ENCODE measurements at regions not wholly inside any gene's neighbourhood (a gene's known extent, or its start where the extent isn't known, plus 50 kb on each side); places are given as distances from the start of the nearest gene placed in this dataset.
A peak's percentile ranks its signal among the peaks of the same experiment; 100 is the strongest.

- peak; percentile 49 for DNase-seq
These were observed 183.8 kb upstream of the IL12A start for GRCh38 chr3:159804726-159805410.

DNA sequence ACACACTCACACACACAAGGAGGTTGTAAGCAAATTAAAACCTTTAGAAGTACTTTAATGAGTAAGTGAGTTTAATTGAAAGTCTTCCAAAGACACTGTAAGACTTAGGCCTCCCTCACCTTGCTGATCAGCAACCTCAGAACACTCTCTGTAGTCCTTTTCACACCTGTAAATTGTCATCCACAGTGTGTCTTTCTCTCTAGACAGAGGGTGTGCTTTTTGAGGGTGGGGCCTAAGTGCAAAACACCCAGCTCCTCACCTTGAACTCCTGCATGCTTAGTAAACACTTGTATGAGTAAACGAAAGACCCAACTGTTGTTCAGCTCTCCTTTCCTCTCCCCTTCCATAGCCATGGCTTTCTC is 183.2 kb upstream of the IL12A start:
- no peak for DNase-seq

DNA sequence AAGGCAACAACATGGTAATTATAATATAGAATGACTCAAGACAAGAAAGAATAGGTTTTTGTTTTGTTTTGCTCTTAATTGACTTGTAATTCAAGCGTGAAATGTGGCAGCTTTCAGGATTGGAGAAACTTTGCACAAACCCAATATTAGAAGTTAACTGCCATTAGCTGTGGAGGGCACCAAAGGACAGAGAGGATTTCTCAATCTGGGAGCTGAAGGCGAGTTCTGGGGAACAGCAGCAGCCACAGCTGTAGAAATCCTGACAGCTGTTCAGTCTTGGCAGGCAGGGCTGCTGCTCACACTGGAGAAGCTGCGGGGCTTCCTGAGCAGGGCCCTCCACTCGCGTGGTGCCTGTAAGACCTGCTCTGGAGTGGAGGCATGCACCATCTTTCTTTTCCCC is 182.2 kb upstream of the IL12A start:
- DNase-seq, result no peak

DNA sequence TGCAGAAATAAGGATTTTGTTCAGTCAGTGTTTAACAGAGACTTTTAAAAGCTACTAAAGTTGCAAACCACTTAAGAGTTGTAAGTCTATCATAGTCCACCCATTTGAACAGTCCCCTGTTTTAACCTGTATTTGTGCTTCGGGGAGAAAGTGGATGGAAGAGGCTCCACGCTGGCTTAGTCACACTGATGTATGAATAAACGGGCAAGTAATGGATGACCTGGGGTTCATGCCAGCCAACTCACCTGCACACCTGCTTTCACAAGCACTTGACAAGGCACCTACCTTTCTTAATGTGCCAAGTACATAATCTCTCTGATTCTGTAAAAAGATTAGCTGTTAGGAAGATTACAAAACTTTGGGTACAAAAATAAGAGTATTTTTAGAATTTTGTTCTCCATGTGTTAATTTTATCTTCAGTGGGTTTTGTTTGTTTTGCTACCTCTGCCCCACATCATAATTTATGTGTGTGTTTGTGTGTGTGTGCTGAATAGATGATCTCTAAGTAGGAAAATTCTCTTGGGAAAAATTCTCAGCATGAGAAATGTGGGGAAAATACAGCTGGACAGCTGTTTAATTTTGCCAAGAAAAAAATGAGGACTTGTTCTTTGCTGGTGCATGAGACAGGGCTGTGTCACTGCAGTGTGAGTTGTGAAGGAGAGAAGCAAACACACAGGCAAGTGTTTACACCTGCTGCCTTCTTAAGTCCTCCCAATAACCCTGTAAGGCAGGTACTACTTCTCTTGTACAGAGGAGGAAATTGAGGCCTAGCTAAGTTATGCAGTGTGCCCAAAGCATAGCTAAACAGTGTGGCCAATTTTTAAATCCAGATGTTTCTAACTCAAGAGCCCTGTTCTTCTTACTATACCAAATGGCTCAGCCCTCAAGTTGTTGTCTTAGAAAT is 181.2 kb upstream of the IL12A start:
- DNase-seq, result no peak

GRCh38 chr3:159813822-159814531 is 174.7 kb upstream of the IL12A start:
- peak; percentile 68 for DNase-seq

DNA sequence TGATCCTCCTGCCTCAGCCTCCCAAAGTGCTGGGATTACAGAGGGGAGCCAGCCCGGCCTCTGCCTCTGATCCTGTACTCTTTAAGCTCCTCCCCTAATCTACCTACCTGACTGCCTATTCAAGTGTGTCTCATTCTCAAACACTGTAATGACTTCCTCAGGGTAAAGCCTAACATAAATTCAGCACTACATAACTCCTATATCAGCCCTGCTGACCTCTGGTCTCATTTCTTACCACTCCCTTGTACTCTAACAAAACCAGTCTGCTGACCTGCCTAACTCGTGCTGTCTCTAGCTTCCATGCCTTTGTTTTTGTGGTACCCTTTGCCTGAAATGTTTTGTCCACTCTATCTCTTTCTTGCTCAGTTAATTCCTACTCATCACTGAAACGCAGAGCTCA is 172.1 kb upstream of the IL12A start:
- DNase-seq, result no peak

- DNase-seq, result no peak
These were observed 171.5 kb upstream of the IL12A start for GRCh38 chr3:159817126-159817525.

DNA sequence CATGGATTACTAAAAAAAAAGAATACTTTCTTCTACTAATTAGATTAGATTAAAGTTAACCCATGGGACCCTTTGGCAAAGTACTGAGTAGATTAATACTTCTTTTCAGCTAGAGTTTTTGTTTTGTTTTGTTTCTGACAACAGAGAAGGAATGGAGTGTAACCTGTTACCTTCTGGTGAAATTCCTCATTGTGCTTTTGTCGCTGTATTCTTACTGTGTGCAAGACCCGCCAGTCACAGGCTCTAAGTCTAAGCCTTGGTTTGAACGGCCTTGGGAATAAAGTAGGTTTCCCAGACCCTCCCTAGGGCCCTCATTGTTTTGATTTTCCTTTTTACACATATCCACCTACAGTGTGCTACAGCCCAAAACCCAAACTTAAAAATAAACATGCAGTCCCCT is 171.1 kb upstream of the IL12A start:
- no peak for DNase-seq

DNA sequence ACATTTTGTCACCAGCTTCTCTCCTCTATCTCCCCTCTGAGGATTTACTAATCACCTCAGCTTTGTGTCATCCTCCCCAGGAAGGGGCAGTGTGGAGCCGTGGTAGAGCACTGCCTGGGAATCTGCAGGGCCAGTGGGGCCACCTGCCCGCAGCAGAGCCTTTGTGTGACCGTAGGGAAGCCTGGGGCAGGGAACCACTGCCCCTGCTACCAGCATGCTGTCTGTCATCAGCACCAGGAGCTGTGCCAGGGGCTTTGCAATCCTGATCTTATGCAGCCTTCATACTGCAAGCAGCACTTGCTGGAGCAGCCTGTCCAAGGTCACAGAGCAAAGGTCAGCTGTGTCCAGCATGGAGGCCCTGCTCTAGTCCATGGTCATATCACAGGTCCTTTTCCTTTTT is 170.2 kb upstream of the IL12A start:
- DNase-seq, result no peak

- DNase-seq, result no peak
These were observed 169.6 kb upstream of the IL12A start for GRCh38 chr3:159818997-159819500.

- DNase-seq, result no peak
These were observed 169.0 kb upstream of the IL12A start for GRCh38 chr3:159819676-159820075.

GRCh38 chr3:159821110-159821509 is 167.5 kb upstream of the IL12A start:
- no peak for DNase-seq

DNA sequence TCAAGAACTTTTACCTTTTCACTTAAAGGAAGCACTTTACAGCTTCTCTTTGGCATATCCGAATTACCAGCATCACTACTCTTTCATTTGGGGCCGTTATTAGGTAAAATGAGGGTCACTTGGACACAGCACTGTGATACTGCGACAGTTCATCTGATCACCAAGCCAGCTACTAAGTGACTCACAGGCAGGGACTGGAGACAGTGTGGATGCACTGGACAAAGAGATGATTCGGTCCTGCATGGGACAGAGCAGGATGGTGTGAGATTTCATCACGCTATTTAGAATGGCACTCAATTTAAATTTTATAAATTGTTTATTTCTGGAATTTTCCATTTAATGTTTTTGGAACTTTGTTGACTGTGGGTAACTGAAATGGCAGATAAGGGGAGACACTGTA is 166.9 kb upstream of the IL12A start:
- no peak for DNase-seq

GRCh38 chr3:159823780-159824179 is 164.9 kb upstream of the IL12A start:
- no peak for DNase-seq

GRCh38 chr3:159824333-159824732 is 164.3 kb upstream of the IL12A start:
- DNase-seq, result no peak

DNA sequence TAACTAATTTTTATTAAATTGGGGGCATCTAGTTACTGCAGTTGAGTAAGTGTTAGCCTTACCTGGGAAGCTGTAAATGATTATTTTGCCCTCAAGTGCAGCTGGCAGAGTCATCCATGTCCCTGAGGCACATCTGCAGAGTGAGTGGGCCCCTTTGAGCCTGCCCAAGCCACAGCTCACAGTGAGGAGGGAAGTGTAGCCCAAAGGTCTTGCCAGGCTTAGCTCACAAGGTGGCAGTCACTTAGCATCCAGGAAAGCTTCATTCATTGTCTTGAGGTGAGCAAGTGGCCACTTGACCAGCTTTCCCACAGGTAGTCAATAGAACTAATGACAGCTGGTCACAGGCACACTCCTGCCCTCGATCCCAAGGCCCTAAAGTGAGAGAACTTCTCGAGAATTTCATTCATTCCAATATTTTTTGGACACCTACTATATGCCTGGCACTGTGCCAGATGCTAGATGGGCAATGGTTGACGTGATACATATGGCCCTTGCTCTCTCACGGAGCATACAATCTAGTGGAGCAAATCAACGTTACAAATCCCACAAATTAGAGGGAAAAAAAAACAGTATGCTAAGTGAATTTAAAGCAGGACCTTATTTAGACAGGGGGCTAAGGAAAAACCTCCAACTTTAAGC is 163.3 kb upstream of the IL12A start:
- no peak for DNase-seq

DNA sequence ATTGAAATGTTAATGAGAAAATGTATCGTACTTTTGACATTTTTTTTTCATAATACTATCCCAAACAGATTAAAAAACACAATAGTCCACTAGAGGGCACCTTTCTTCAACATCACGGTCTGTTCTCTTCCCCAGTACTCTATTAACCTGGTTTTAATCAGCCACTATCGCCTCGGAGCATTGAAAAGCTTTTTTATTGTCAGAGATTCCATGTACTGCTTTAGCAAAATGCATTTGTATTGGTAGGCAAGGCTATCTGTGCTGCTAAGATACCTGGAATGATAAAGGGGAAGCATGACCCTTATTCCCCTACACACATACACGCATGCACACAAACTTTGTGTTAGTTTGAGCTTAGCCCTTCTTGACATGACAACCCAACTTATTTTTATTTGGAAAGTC is 160.1 kb upstream of the IL12A start:
- peak; percentile 24 for DNase-seq

GRCh38 chr3:159829056-159829455 is 159.6 kb upstream of the IL12A start:
- no peak for DNase-seq

DNA sequence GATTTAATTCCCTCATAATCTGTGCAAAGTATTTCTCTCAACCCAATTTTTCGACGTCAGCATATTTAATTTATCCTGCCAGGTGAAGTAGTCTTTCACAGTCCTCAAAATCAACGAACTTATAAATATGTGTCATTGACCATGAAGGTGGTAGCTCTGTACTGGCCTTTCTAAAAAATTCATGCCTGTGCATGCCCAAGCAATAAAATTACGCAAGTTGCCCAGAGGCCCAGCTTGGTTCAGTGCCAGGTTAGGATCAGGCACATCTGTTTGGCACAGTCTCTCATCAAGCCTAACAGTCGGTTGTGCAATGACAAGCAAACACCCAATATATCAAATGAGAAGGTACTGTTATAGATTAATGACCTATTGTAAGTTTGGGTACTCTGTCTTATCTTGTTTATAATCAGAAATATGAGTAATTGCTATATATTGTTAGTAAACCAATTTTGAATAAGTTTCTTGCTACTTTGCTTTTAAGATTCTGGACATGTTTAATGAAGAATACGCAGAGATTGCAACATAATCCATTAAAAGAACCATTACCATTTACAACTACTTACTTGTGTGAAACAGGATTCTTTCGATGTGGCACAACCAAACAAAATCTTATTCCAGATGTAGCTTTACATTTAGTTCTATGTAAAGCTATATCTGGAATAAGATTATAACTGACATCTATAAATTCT is 159.0 kb upstream of the IL12A start:
- DNase-seq, result peak; percentile 44

- DNase-seq, result no peak
These were observed 158.0 kb upstream of the IL12A start for GRCh38 chr3:159830523-159831154.

DNA sequence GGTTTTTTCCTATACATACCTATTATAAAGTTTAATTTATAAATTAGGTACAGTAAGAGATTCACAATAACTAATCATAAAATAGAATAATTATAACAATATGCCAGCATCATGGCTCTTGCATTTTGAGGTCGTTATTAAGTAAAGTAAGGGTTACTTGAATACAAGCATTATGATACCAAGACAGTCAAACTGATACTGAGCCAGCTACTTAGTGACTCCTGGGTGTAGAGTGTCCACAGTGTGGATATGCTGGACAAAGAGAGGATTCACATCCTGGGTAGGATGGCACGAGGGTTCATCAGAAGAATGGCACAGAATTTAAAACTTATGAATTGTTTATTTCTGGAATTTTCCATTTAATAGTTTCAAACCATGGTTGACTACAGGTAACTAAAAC is 157.2 kb upstream of the IL12A start:
- no peak for DNase-seq

DNA sequence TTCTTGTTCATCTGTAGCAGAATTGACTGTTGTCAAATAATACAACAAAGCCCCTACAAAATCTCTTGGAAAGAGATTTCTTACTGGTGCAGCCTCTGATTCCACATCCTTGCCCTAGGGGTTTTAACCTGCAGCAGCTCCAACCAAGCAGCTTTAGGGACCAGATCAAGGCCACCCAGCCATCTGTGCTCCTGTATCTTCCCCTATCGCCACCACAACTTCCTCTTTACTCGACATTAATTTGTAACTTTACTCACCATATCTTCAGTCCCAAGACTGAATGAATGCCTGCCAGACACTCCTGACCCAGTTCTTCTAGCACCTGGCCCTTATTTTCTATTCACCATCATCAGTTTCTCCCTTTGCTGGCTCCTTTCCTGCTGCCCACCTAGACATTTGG is 156.6 kb upstream of the IL12A start:
- no peak for DNase-seq
